ENCODE measurements at regions not wholly inside any gene's neighbourhood (a gene's known extent, or its start where the extent isn't known, plus 50 kb on each side); places are given as distances from the start of the nearest gene placed in this dataset.

GRCh38 chr22:48680601-48681000 is 1147.1 kb downstream of the BRD1 start:
- RAD21 ChIA-PET (ENCODE audit: low non-redundant PET in 1 of 2, low total read pairs in 2 of 2, uncharacterized antibody in 2 of 2, unreplicated experiment in 2 of 2) = no interaction called here
- no TSS peak for BruUV-seq (replicated peaks)
- POLR2A ChIA-PET = no interaction called here
- intact Hi-C loops (cut with micrococcal nuclease) = no loop called here
- Histone ChIP-seq H3K27me3 (ENCODE audit: insufficient read depth, low read length) (no peaks in the 10 kb centered on the region), H3K79me2 (ENCODE audit: insufficient read depth, low read length) (no peaks in the 10 kb centered on the region), H3K4me3 (replicated peaks in 1 of 2; ENCODE audit: low read depth in 1 of 2, low read length in 2 of 2) (no peak overlapping the region), H3K27ac (ENCODE audit: low read depth, low read length) (no peak overlapping the region), H3K4me2 (ENCODE audit: low read length) (no peak overlapping the region), H4K20me1 (ENCODE audit: insufficient read depth) (no peaks in the 10 kb centered on the region), H3K4me1 (ENCODE audit: control insufficient read depth in 1 of 2, insufficient read depth in 2 of 2, low read length in 2 of 2) (no peaks in the 10 kb centered on the region), H2AFZ (ENCODE audit: low read depth, low read length, poor library complexity, severe bottlenecking) (no peak overlapping the region), H3K9ac (ENCODE audit: low read length) (no peak overlapping the region), H3K9me3 (ENCODE audit: control insufficient read depth in 1 of 2, insufficient read depth in 1 of 2, low read depth in 1 of 2, low read length in 2 of 2) (no peaks in the 10 kb centered on the region), H3K9me2 (ENCODE audit: insufficient read depth) (no peaks in the 10 kb centered on the region), H3K36me3 (ENCODE audit: control insufficient read depth in 1 of 2, insufficient read depth in 2 of 2, low read length in 2 of 2) (no peaks in the 10 kb centered on the region)
- CTCF ChIA-PET = no interaction called here
- TF ChIP-seq REST (IDR thresholded peaks at IDR 0.05; ENCODE audit: low read depth) = no peak
- TF ChIP-seq ATF3 (IDR thresholded peaks at IDR 0.05) = no peak
- no peak for TF ChIP-seq TCF7L2 (IDR thresholded peaks at IDR 0.05; ENCODE audit: borderline replicate concordance, extremely low read depth, insufficient read depth, insufficient read length)
- no peak for TF ChIP-seq CBX3 (IDR thresholded peaks at IDR 0.05; ENCODE audit: low read depth)
- no peak for TF ChIP-seq EGR1 (IDR thresholded peaks at IDR 0.05; ENCODE audit: low read depth)
- TF ChIP-seq ZBTB33 (IDR thresholded peaks at IDR 0.05; ENCODE audit: extremely low read depth, insufficient replicate concordance, low read length) = no peak
- TF ChIP-seq SP1 (IDR thresholded peaks at IDR 0.05; ENCODE audit: low read depth) = no peak
- TF ChIP-seq POLR2A (IDR thresholded peaks at IDR 0.05; ENCODE audit: borderline replicate concordance, extremely low read depth, insufficient read depth, insufficient read length) = no peak
- no peak for TF ChIP-seq SRF (IDR thresholded peaks at IDR 0.05; ENCODE audit: low read depth)
- no peak for TF ChIP-seq ZFX (IDR thresholded peaks at IDR 0.05)
- no peak for TF ChIP-seq RAD21 (IDR thresholded peaks at IDR 0.05; ENCODE audit: low read depth)
- TF ChIP-seq JUND (IDR thresholded peaks at IDR 0.05) = no peak
- TF ChIP-seq EZH2 (IDR thresholded peaks at IDR 0.05) = no peak
- no peak for TF ChIP-seq YY1 (IDR thresholded peaks at IDR 0.05; ENCODE audit: extremely low read depth, insufficient replicate concordance, low read depth, low read length)
- DNase-seq (ENCODE audit: low read depth, low spot score) = no peak
- no peak for ATAC-seq
